Type B pancreatic cell (in vitro differentiated cells): ENCODE measurements at regions not wholly inside any gene's neighbourhood (a gene's known extent, or its start where the extent isn't known, plus 50 kb on each side); places are given as distances from the start of the nearest gene placed in this dataset.

ENCODE experiments used
- DNase-seq: peaks from one replicate; pipeline ENCODE4 v3.0.0; 2021; ENCODE audit warnings: mixed read lengths; ENCODE audit not compliant: unreplicated experiment; ENCODE audit errors: extremely low spot score
- H3K27ac Mint-ChIP-seq: 2 replicates; pipeline ENCODE4 v1.8.0; 2021; ENCODE audit warnings: mild to moderate bottlenecking, mixed read lengths
- H3K27me3 Mint-ChIP-seq: 2 replicates; pipeline ENCODE4 v1.8.0; 2021; ENCODE audit warnings: mixed read lengths
- H3K36me3 Mint-ChIP-seq: 2 replicates; pipeline ENCODE4 v1.8.0; 2021; ENCODE audit warnings: mixed read lengths
- H3K4me1 Mint-ChIP-seq: one replicate; pipeline ENCODE4 v1.8.0; 2021; ENCODE audit warnings: mixed read lengths; ENCODE audit not compliant: unreplicated experiment
- H3K4me3 Mint-ChIP-seq: 2 replicates; pipeline ENCODE4 v1.8.0; 2021; ENCODE audit warnings: mild to moderate bottlenecking, mixed read lengths
- H3K9me3 Mint-ChIP-seq: 2 replicates; pipeline ENCODE4 v1.8.0; 2021; ENCODE audit warnings: mixed read lengths
- CTCF ChIP-seq: fragments of 200-600 bp; sonication (generic); conservative IDR thresholded peaks from 2 replicates; pipeline ENCODE4 v1.5.0; 2021; ENCODE audit warnings: antibody characterized with exemption, mild to moderate bottlenecking

GRCh38 chr15:97688886-97689285 lies 271.6 kb upstream of the ARRDC4 start:
- H3K36me3 Mint-ChIP-seq = no peaks in the 10 kb centered on the region
- H3K27me3 Mint-ChIP-seq = peaks cover 16% of the 10 kb centered on the region
- DNase-seq = no peak
- no peak overlapping the region for H3K27ac Mint-ChIP-seq
- H3K4me3 Mint-ChIP-seq = no peak overlapping the region
- TF ChIP-seq CTCF = no peak
- no peaks in the 10 kb centered on the region for H3K9me3 Mint-ChIP-seq
- H3K4me1 Mint-ChIP-seq = no peaks in the 10 kb centered on the region

GRCh38 chr15:97691078-97691477 lies 269.4 kb upstream of the ARRDC4 start:
- no peak overlapping the region for H3K27ac Mint-ChIP-seq
- no peak overlapping the region for H3K4me3 Mint-ChIP-seq
- no peak for DNase-seq
- H3K27me3 Mint-ChIP-seq = peaks cover 11% of the 10 kb centered on the region
- TF ChIP-seq CTCF = no peak
- no peaks in the 10 kb centered on the region for H3K4me1 Mint-ChIP-seq
- no peaks in the 10 kb centered on the region for H3K36me3 Mint-ChIP-seq
- H3K9me3 Mint-ChIP-seq = no peaks in the 10 kb centered on the region

- Mint-ChIP-seq H3K36me3 (no peaks in the 10 kb centered on the region), H3K27me3 (peaks cover 8% of the 10 kb centered on the region), H3K27ac (no peak overlapping the region), H3K4me3 (no peak overlapping the region), H3K9me3 (no peaks in the 10 kb centered on the region), H3K4me1 (no peaks in the 10 kb centered on the region)
- no peak for TF ChIP-seq CTCF
- DNase-seq = no peak
These were observed 268.7 kb upstream of the ARRDC4 start for GRCh38 chr15:97691799-97692198.

DNA sequence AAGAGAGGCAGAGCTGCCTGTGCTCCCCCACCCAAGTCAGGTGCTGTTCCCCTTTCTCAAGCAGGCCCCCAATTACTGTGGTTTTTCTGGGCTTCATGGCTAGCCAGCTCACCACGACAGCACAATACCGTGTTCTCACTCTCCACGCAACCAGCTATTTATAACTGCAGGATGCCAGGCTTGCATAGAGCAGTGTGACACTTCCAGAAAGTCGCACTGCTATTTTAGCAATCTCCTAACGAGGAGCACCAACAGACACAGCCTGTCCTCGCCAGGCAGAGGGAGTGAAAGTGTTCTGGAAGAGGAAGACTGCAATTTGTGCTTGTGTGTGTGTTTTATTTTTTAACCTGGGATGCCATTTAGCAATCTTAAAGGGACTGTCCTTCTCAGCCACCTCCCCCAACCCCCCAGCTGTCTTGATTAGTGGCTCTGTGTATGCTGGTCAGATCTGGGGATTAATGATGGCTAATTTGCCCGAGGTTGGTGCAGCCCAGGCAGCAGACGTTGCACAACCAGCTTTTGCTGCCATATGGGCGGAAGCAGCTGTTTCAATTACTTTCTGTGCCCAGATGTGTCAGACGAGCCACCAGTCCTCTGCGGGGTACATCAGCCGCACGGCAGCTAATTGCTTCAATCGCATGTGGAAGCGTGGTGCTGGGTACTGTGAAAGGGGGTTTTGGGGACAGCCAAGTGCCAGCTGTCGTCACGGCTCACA lies 268.0 kb upstream of the ARRDC4 start:
- no peak for DNase-seq
- TF ChIP-seq CTCF = no peak
- H3K36me3 Mint-ChIP-seq = no peaks in the 10 kb centered on the region
- no peaks in the 10 kb centered on the region for H3K9me3 Mint-ChIP-seq
- H3K27me3 Mint-ChIP-seq = peaks cover 8% of the 10 kb centered on the region
- no peaks in the 10 kb centered on the region for H3K4me1 Mint-ChIP-seq
- no peak overlapping the region for H3K27ac Mint-ChIP-seq
- no peak overlapping the region for H3K4me3 Mint-ChIP-seq

DNA sequence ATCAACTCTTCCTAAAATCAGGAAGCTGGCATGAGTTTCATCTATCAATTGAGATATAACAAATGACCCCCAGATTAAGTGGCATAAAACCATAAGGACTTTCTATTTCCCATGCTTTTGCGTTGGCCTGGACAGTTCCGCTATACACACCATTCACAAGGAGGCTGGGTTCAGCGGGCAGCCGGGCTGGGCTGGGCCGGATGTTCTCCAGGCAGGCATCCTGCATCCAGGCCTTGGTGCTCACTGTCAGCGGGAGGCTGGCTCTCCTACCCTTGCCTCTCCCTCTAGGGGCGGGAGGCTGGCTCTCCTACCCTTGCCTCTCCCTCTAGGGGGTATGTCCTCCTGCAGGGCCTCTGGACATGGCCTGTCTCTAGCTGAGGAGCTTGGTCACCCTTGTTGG lies 266.0 kb upstream of the ARRDC4 start:
- no peak overlapping the region for H3K4me3 Mint-ChIP-seq
- no peaks in the 10 kb centered on the region for H3K4me1 Mint-ChIP-seq
- H3K27me3 Mint-ChIP-seq = peaks cover 6% of the 10 kb centered on the region
- no peaks in the 10 kb centered on the region for H3K36me3 Mint-ChIP-seq
- DNase-seq = no peak
- H3K27ac Mint-ChIP-seq = no peak overlapping the region
- peaks cover 5% of the 10 kb centered on the region for H3K9me3 Mint-ChIP-seq
- TF ChIP-seq CTCF = no peak
